PC-3 (cell line): ENCODE measurements at regions not wholly inside any gene's neighbourhood (a gene's known extent, or its start where the extent isn't known, plus 50 kb on each side); places are given as distances from the start of the nearest gene placed in this dataset.
A peak's percentile ranks its signal among the peaks of the same experiment; 100 is the strongest.

Source experiments
- ATAC-seq: fragments of 200-7000 bp; cut with Tn5 transposase; 2 replicates; pipeline ENCODE4 v1.9.1; 2020; ENCODE audit warnings: mild to moderate bottlenecking, moderate library complexity
- BruUV-seq: library from RNA; stranded (reverse); fragments of 400-500 nt; replicated peaks from 2 replicates; lab custom pipeline; 2021; lab: Mats Ljungman, UMichigan
- CTCF ChIA-PET: fragments of 300-600 bp; sonication (Branson Sonifier 250); formaldehyde crosslinking; loops from one replicate; lab custom pipeline; 2022; ENCODE audit warnings: antibody characterized with exemption; lab: Charles Lee
- POLR2A ChIA-PET: fragments of 300-600 bp; sonication (Branson Sonifier 250); formaldehyde crosslinking; loops from one replicate; lab custom pipeline; 2022; ENCODE audit warnings: antibody characterized with exemption; ENCODE audit not compliant: unreplicated experiment; lab: Charles Lee
- DNase-seq: peaks from one replicate; pipeline ENCODE4 v3.0.0-alpha.2; 2015
- H2AFZ ChIP-seq: fragments of 300-600 bp; sonication (generic); 2 replicates; pipeline ENCODE4 v1.6.0; 2016; ENCODE audit warnings: antibody characterized with exemption, low read length
- H3F3A ChIP-seq: fragments of 300-600 bp; sonication (generic); one replicate; pipeline ENCODE4 v1.6.0; 2017; ENCODE audit warnings: antibody characterized with exemption, low read length, control low read depth, mild to moderate bottlenecking; ENCODE audit not compliant: unreplicated experiment
- H3K27ac ChIP-seq: fragments of 300-600 bp; sonication (generic); 2 replicates; pipeline ENCODE4 v1.5.1; 2016; ENCODE audit warnings: mild to moderate bottlenecking, low read length
- H3K27me3 ChIP-seq: fragments of 300-600 bp; sonication (generic); 2 replicates; pipeline ENCODE4 v1.6.1; 2016; ENCODE audit warnings: low read length, mixed read lengths
- H3K36me3 ChIP-seq: fragments of 300-600 bp; sonication (generic); 2 replicates; pipeline ENCODE4 v1.6.1; 2016; ENCODE audit warnings: low read depth, mixed run types, low read length, mixed read lengths
- H3K4me1 ChIP-seq: fragments of 300-600 bp; sonication (generic); 2 replicates; pipeline ENCODE4 v1.5.1; 2016; ENCODE audit warnings: low read length; ENCODE audit not compliant: insufficient read depth
- H3K4me2 ChIP-seq: fragments of 300-600 bp; sonication (generic); 2 replicates; pipeline ENCODE4 v1.6.0; 2016; ENCODE audit warnings: low read length
- H3K4me3 ChIP-seq: fragments of 300-600 bp; sonication (generic); 2 replicates; pipeline ENCODE4 v1.5.1; 2016; ENCODE audit warnings: mild to moderate bottlenecking, low read length, mixed read lengths
- H3K79me2 ChIP-seq: fragments of 300-600 bp; sonication (generic); 2 replicates; pipeline ENCODE4 v1.6.1; 2017; ENCODE audit warnings: low read length, mixed read lengths
- H3K9ac ChIP-seq: fragments of 300-600 bp; sonication (generic); 2 replicates; pipeline ENCODE4 v1.6.0; 2016; ENCODE audit warnings: mild to moderate bottlenecking, low read length
- H3K9me2 ChIP-seq: fragments of 300-600 bp; sonication (generic); replicated peaks from 2 replicates; pipeline ENCODE4 v1.6.1; 2016; ENCODE audit warnings: mixed run types, low read length, mixed read lengths
- H3K9me3 ChIP-seq: fragments of 300-600 bp; sonication (generic); 2 replicates; pipeline ENCODE4 v1.6.1; 2016; ENCODE audit warnings: low read length, mixed read lengths
- H4K20me1 ChIP-seq: fragments of 300-600 bp; sonication (generic); 2 replicates; pipeline ENCODE4 v1.6.1; 2016; ENCODE audit warnings: low read length, mixed read lengths
- EZH2 ChIP-seq: fragments of 300-600 bp; sonication (generic); IDR thresholded peaks from one replicate; pipeline ENCODE4 v1.6.1; 2017; ENCODE audit warnings: antibody characterized with exemption, mild to moderate bottlenecking, low read length; ENCODE audit not compliant: unreplicated experiment
- EZH2phosphoT487 ChIP-seq: fragments of 300-600 bp; sonication (generic); IDR thresholded peaks from 2 replicates; pipeline ENCODE4 v1.6.1; 2018; ENCODE audit warnings: mild to moderate bottlenecking, antibody characterized with exemption, low read length, borderline replicate concordance
- intact Hi-C: fragments of 100-400 bp; cut with micrococcal nuclease; formaldehyde crosslinking; loops from 2 replicates; pipeline ENCODE4 v1.9.0; 2023
- TF ChIP-seq, protein P1 (sequence below): fragments of 300-600 bp; sonication (generic); conservative IDR thresholded peaks from 2 replicates; pipeline ENCODE4 v1.5.1; 2017; ENCODE audit warnings: antibody characterized with exemption, low read depth, mild to moderate bottlenecking, low read length

DNA sequence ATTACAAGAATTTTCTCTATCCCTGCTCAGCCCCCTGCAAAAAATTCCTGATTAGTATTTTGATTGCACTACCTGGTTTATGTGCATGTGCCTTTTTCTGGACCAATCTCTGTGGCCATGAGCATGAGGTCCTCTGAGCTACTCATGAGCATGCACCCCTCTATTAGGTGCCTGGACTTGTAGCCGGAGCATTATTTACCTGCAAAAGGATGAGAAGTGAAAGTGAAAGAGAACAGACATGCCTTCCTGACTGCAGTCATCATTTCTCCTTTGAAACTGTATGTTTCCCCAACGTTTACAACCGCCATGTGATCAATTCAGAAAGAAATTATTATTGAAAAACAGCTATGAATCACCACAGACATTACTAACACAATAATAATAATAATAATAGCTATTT is 1008.8 kb downstream of the ROBO2 start:
- H3K27me3 ChIP-seq: no peaks in the 10 kb centered on the region
- BruUV-seq: no TSS peak
- no peak overlapping the region for H3K4me3 ChIP-seq
- H2AFZ ChIP-seq: peak overlapping the region; percentile 29; the same call in 1 of the 2 replicates
- no peak overlapping the region for H3K27ac ChIP-seq
- ChIA-PET POLR2A (interaction anchor here (0.6 to 0.7 kb wide), 2 partner anchors 91 to 311 kb away, joined by 5 read pairs; no protein-coding TSS in a partner anchor), CTCF (no interaction called here)
- no peaks in the 10 kb centered on the region for H3K36me3 ChIP-seq
- DNase-seq: no peak
- H3K4me1 ChIP-seq: no peaks in the 10 kb centered on the region
- no peaks in the 10 kb centered on the region for H3K9me3 ChIP-seq
- no peak; the same call in 1 of the 2 replicates for ATAC-seq
- peak overlapping the region; percentile 35; the same call in 1 of the 2 replicates for H3K4me2 ChIP-seq
- H3K79me2 ChIP-seq: no peaks in the 10 kb centered on the region
- intact Hi-C loops: no loop called here
- H3K9me2 ChIP-seq: no peaks in the 10 kb centered on the region
- TF ChIP-seq, protein P1, sequence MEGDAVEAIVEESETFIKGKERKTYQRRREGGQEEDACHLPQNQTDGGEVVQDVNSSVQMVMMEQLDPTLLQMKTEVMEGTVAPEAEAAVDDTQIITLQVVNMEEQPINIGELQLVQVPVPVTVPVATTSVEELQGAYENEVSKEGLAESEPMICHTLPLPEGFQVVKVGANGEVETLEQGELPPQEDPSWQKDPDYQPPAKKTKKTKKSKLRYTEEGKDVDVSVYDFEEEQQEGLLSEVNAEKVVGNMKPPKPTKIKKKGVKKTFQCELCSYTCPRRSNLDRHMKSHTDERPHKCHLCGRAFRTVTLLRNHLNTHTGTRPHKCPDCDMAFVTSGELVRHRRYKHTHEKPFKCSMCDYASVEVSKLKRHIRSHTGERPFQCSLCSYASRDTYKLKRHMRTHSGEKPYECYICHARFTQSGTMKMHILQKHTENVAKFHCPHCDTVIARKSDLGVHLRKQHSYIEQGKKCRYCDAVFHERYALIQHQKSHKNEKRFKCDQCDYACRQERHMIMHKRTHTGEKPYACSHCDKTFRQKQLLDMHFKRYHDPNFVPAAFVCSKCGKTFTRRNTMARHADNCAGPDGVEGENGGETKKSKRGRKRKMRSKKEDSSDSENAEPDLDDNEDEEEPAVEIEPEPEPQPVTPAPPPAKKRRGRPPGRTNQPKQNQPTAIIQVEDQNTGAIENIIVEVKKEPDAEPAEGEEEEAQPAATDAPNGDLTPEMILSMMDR: no peak
- TF ChIP-seq EZH2phosphoT487 (no peak), EZH2 (no peak)
- no peak overlapping the region for H3K9ac ChIP-seq
- no peaks in the 10 kb centered on the region for H3F3A ChIP-seq
- no peaks in the 10 kb centered on the region for H4K20me1 ChIP-seq

DNA sequence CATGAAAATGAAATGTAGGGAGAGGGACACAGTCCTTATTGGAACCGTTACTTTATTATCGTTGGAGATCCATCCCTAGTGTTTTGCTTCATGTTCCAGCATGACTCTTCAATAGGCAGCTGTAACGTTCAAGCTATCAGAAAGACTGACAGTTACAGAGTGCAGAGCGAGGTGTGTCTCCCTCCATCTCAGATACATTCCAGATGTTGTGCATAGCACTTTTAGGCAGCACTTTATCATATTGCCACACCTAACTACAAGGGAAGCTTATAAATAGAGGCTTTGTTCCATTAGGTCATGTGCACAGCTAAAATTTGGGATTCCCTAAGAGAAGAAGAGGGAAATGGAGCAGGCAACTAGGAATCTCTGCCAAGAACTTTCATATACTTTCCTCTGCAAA is 1009.6 kb downstream of the ROBO2 start:
- H2AFZ ChIP-seq: no peak overlapping the region
- ATAC-seq: no peak
- no peaks in the 10 kb centered on the region for H4K20me1 ChIP-seq
- no TSS peak for BruUV-seq
- no peaks in the 10 kb centered on the region for H3F3A ChIP-seq
- CTCF ChIA-PET: no interaction called here
- no peaks in the 10 kb centered on the region for H3K79me2 ChIP-seq
- no peak overlapping the region for H3K4me2 ChIP-seq
- no peak overlapping the region for H3K9ac ChIP-seq
- H3K4me3 ChIP-seq: no peak overlapping the region
- POLR2A ChIA-PET: interaction anchor here (0.7 kb wide), 1 partner anchor 92 kb away, joined by 5 read pairs; no protein-coding TSS in a partner anchor
- H3K27ac ChIP-seq: no peak overlapping the region
- no peaks in the 10 kb centered on the region for H3K27me3 ChIP-seq
- no peak for DNase-seq
- TF ChIP-seq EZH2phosphoT487 (no peak), EZH2 (no peak)
- TF ChIP-seq, protein P1: no peak
- intact Hi-C loops: no loop called here
- H3K9me3 ChIP-seq: no peaks in the 10 kb centered on the region
- no peaks in the 10 kb centered on the region for H3K4me1 ChIP-seq
- H3K36me3 ChIP-seq: no peaks in the 10 kb centered on the region
- H3K9me2 ChIP-seq: no peaks in the 10 kb centered on the region

DNA sequence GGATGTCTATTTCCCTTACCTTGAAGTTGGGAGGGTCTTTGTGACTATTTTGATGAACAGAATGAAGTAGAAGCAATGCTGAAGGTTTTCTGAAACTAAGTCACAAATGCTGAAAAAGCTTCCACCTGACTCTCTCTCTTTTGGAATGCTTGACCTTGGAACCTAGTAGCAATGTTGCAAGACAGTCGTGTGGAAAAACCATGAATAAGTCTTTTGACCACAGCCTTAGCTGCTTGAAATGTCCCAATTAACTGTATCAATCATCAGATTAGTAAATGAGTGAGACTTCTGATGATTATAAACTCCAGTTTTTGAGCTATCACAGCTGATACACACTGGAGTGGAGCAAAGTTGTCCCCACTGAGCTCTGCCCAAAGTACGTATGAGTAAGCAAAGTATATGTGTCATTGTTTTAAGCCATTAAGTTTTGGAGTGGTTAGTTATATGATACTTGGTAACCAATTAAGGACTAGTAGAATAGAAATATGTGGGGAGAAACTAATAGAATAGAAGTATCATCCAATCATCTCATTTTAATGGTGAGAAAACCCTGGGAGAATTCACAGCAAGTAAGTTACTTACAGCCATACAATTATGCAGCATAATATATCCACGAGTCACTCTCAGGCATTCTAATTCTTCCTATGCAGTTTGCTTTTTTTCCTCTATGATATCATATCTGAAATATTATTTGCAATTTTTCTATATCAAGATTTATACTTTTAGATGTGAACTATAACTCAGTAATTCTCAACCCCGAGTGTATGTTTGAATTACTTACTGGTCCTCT is 1010.6 kb downstream of the ROBO2 start:
- H3K4me1 ChIP-seq: no peaks in the 10 kb centered on the region
- 0 out of 2 replicates have a peak overlapping the region, but pooled peaks have one; percentile 3 for H2AFZ ChIP-seq
- intact Hi-C loops: no loop called here
- TF ChIP-seq EZH2phosphoT487 (no peak), EZH2 (no peak)
- TF ChIP-seq, protein P1: no peak
- H3K27me3 ChIP-seq: no peaks in the 10 kb centered on the region
- H3K27ac ChIP-seq: no peak overlapping the region
- H3K9me2 ChIP-seq: no peaks in the 10 kb centered on the region
- no TSS peak for BruUV-seq
- H3K79me2 ChIP-seq: no peaks in the 10 kb centered on the region
- ATAC-seq: peak; percentile 58
- no peaks in the 10 kb centered on the region for H3K36me3 ChIP-seq
- H4K20me1 ChIP-seq: no peaks in the 10 kb centered on the region
- peak; percentile 12 for DNase-seq
- CTCF ChIA-PET: no interaction called here
- no peaks in the 10 kb centered on the region for H3F3A ChIP-seq
- H3K9ac ChIP-seq: no peak overlapping the region
- H3K4me2 ChIP-seq: no peak overlapping the region
- H3K4me3 ChIP-seq: no peak overlapping the region
- POLR2A ChIA-PET: no interaction called here
- H3K9me3 ChIP-seq: no peaks in the 10 kb centered on the region
